ENCODE measurements at regions not wholly inside any gene's neighbourhood (a gene's known extent, or its start where the extent isn't known, plus 50 kb on each side); places are given as distances from the start of the nearest gene placed in this dataset.

GRCh38 chr2:221774136-221774535 is 202.0 kb upstream of the EPHA4 start:
- TF ChIP-seq EZH2phosphoT487 (IDR thresholded peaks at IDR 0.05; ENCODE audit: insufficient read depth, low read depth) (no peak), EZH2 (IDR thresholded peaks at IDR 0.05; ENCODE audit: insufficient read depth, poor library complexity, severe bottlenecking) (no peak)
